OCI-LY7 (cell line): ENCODE measurements at regions not wholly inside any gene's neighbourhood (a gene's known extent, or its start where the extent isn't known, plus 50 kb on each side); places are given as distances from the start of the nearest gene placed in this dataset.
A peak's percentile ranks its signal among the peaks of the same experiment; 100 is the strongest.

Experiments used
- BruUV-seq: library from RNA; stranded (reverse); fragments of 400-500 nt; replicated peaks from 2 replicates; lab custom pipeline; 2021; lab: Mats Ljungman, UMichigan
- CTCF ChIA-PET: fragments of 300-600 bp; sonication (Branson Sonifier 250); formaldehyde crosslinking; loops from one replicate; lab custom pipeline; 2022; ENCODE audit warnings: antibody characterized with exemption; ENCODE audit not compliant: unreplicated experiment; lab: Charles Lee
- POLR2A ChIA-PET: fragments of 300-600 bp; sonication (Branson Sonifier 250); formaldehyde crosslinking; loops from one replicate; lab custom pipeline; 2022; ENCODE audit warnings: antibody characterized with exemption; lab: Charles Lee
- DNase-seq: peaks from one replicate; pipeline ENCODE4 v3.0.0-alpha.2; 2015; ENCODE audit warnings: low spot score
- H2AFZ ChIP-seq: fragments of 200-600 bp; sonication (generic), shearing (Covaris generic); 2 replicates; pipeline ENCODE4 v1.6.1; 2014; ENCODE audit warnings: mild to moderate bottlenecking, antibody characterized with exemption, low read length, moderate library complexity
- H3K27ac ChIP-seq: fragments of 200-600 bp; sonication (generic); 2 replicates; pipeline ENCODE4 v1.5.1; 2014; ENCODE audit warnings: mixed run types, low read depth, mild to moderate bottlenecking, moderate library complexity, low read length, inconsistent platforms; ENCODE audit not compliant: poor library complexity, severe bottlenecking
- H3K36me3 ChIP-seq: fragments of 200-600 bp; sonication (generic); 2 replicates; pipeline ENCODE4 v1.6.1; 2014; ENCODE audit warnings: mild to moderate bottlenecking, antibody characterized with exemption, low read length, moderate library complexity, mixed read lengths; ENCODE audit not compliant: insufficient read depth
- H3K4me1 ChIP-seq: fragments of 200-600 bp; sonication (generic); 2 replicates; pipeline ENCODE4 v1.5.1; 2014; ENCODE audit warnings: mild to moderate bottlenecking, low read length; ENCODE audit not compliant: insufficient read depth, poor library complexity, severe bottlenecking
- H3K4me2 ChIP-seq: fragments of 200-600 bp; sonication (generic); 2 replicates; pipeline ENCODE4 v1.6.1; 2014; ENCODE audit warnings: mild to moderate bottlenecking, low read length
- H3K4me3 ChIP-seq: fragments of 200-600 bp; sonication (generic); 2 replicates; pipeline ENCODE4 v1.5.1; 2014; ENCODE audit warnings: mild to moderate bottlenecking, low read depth, low read length; ENCODE audit not compliant: poor library complexity, severe bottlenecking
- H3K79me2 ChIP-seq: fragments of 200-600 bp; sonication (generic); 2 replicates; pipeline ENCODE4 v1.6.1; 2016; ENCODE audit warnings: low read depth, mild to moderate bottlenecking, low read length, moderate library complexity, mixed read lengths; ENCODE audit not compliant: insufficient read depth
- H3K9me2 ChIP-seq: fragments of 200-600 bp; sonication (generic); 2 replicates; pipeline ENCODE4 v1.6.1; 2016; ENCODE audit warnings: mild to moderate bottlenecking, low read length, mixed read lengths; ENCODE audit not compliant: insufficient read depth
- H3K9me3 ChIP-seq: fragments of 200-600 bp; sonication (generic); 2 replicates; pipeline ENCODE4 v1.6.1; 2014; ENCODE audit warnings: mild to moderate bottlenecking, mixed run types, low read length, mixed read lengths
- H4K20me1 ChIP-seq: fragments of 200-600 bp; sonication (generic); 2 replicates; pipeline ENCODE4 v1.6.1; 2014; ENCODE audit warnings: mild to moderate bottlenecking, antibody characterized with exemption, low read length, moderate library complexity, mixed read lengths; ENCODE audit not compliant: insufficient read depth
- EZH2phosphoT487 ChIP-seq: fragments of 200-600 bp; sonication (generic); IDR thresholded peaks from 2 replicates; pipeline ENCODE4 v1.6.1; 2018; ENCODE audit warnings: low read depth, borderline replicate concordance, mild to moderate bottlenecking, mixed run types, antibody characterized with exemption, low read length, moderate library complexity, mixed read lengths
- intact Hi-C: fragments of 100-400 bp; cut with micrococcal nuclease; formaldehyde crosslinking; loops from one replicate; pipeline ENCODE4 v1.10.0; 2022; ENCODE audit not compliant: unreplicated experiment
- TF ChIP-seq, protein P1 (sequence below): fragments of 200-600 bp; sonication (generic); conservative IDR thresholded peaks from 2 replicates; pipeline ENCODE4 v1.5.1; 2014; ENCODE audit warnings: mild to moderate bottlenecking, antibody characterized with exemption, low read length, moderate library complexity, mixed read lengths

GRCh38 chr1:119268879-119269278, 99.7 kb upstream of the HAO2 start:
- Histone ChIP-seq H3K4me3 (no peak overlapping the region), H3K4me2 (no peak overlapping the region), H3K27ac (no peak overlapping the region), H3K9me3 (no peaks in the 10 kb centered on the region), H4K20me1 (no peaks in the 10 kb centered on the region), H2AFZ (no peak overlapping the region), H3K4me1 (no peaks in the 10 kb centered on the region), H3K9me2 (no peaks in the 10 kb centered on the region), H3K36me3 (no peaks in the 10 kb centered on the region), H3K79me2 (no peaks in the 10 kb centered on the region)
- CTCF ChIA-PET = no interaction called here
- no TSS peak for BruUV-seq
- no peak for DNase-seq
- intact Hi-C loops = no loop called here
- TF ChIP-seq, protein P1, sequence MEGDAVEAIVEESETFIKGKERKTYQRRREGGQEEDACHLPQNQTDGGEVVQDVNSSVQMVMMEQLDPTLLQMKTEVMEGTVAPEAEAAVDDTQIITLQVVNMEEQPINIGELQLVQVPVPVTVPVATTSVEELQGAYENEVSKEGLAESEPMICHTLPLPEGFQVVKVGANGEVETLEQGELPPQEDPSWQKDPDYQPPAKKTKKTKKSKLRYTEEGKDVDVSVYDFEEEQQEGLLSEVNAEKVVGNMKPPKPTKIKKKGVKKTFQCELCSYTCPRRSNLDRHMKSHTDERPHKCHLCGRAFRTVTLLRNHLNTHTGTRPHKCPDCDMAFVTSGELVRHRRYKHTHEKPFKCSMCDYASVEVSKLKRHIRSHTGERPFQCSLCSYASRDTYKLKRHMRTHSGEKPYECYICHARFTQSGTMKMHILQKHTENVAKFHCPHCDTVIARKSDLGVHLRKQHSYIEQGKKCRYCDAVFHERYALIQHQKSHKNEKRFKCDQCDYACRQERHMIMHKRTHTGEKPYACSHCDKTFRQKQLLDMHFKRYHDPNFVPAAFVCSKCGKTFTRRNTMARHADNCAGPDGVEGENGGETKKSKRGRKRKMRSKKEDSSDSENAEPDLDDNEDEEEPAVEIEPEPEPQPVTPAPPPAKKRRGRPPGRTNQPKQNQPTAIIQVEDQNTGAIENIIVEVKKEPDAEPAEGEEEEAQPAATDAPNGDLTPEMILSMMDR = no peak
- TF ChIP-seq EZH2phosphoT487 = no peak
- POLR2A ChIA-PET = no interaction called here

DNA sequence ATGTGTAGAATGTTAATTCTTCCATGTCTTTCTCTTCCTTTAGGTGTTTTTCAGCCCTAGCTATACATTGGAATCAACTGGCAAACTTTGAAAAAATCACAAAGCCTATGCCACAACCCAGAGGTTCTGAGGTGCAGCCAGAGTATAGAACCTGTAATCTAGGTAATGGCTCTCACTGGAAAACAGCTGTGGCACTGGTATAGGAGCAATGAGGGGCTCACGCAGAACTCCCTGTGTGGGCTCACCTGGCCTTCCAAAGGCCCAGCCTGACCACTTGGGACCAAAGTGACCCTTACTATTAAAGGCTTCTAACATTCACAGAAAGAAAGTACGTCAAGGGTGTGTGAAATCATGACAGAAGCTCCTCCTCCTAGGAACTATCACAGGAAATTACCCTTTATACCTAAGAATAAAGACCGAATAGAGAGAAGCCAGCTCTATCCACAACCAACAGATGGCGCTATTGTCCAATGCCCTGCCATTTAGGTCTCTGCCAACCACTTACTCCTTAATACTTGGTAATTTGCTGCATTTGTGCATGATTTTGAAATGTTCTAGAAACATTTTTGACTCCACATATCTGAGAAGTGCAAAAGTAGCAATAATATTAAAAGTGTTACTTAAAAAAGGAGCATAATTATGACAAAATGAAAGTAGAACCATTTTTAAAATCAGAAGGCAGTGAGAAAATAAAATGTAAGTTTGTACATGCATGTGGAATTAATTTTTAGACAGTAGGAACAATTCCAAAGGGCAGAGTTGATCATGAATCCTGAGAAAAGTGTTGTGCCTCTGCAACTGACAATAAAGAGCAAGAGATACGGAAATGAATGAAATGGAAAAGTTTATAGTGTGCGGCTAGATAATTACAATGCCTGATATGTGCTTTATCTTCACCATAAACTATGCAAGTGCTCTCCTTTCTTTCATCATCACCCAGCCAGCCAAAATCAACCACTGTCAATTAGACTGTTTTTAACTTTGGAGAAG, 93.1 kb upstream of the HAO2 start:
- intact Hi-C loops = loop anchor here (1.0 to 2.0 kb wide), 2 partner anchors 17 to 90 kb away; no protein-coding TSS in a partner anchor
- Histone ChIP-seq H3K4me3 (no peak overlapping the region), H3K79me2 (no peaks in the 10 kb centered on the region), H3K4me2 (no peak overlapping the region), H3K27ac (no peak overlapping the region), H3K9me3 (no peaks in the 10 kb centered on the region), H3K36me3 (no peaks in the 10 kb centered on the region), H4K20me1 (no peaks in the 10 kb centered on the region), H3K4me1 (no peaks in the 10 kb centered on the region), H2AFZ (no peak overlapping the region), H3K9me2 (no peaks in the 10 kb centered on the region)
- no TSS peak for BruUV-seq
- DNase-seq = peak; percentile 63
- TF ChIP-seq, protein P1 = peak; percentile 97
- TF ChIP-seq EZH2phosphoT487 = no peak
- CTCF ChIA-PET = interaction anchor here (1.0 kb wide), 1 partner anchor 19 kb away, joined by 4 read pairs; no protein-coding TSS in a partner anchor
- POLR2A ChIA-PET = no interaction called here
